HCT116 (cell line): ENCODE measurements at regions not wholly inside any gene's neighbourhood (a gene's known extent, or its start where the extent isn't known, plus 50 kb on each side); places are given as distances from the start of the nearest gene placed in this dataset.

Source experiments
- ATF3 ChIP-seq: IDR thresholded peaks from 2 replicates; pipeline ENCODE4 v1.6.1; 2012
- EGR1 ChIP-seq: IDR thresholded peaks from 2 replicates; pipeline ENCODE4 v1.6.1; 2012; ENCODE audit warnings: low read depth
- EZH2phosphoT487 ChIP-seq: fragments of 200-600 bp; IDR thresholded peaks from 2 replicates; pipeline ENCODE4 v1.6.1; 2018; ENCODE audit warnings: antibody characterized with exemption, borderline replicate concordance
- POLR2A ChIP-seq: IDR thresholded peaks from 2 replicates; pipeline ENCODE4 v1.7.0; 2011; ENCODE audit warnings: borderline replicate concordance; ENCODE audit not compliant: insufficient read depth, insufficient read length; ENCODE audit errors: extremely low read depth
- SP1 ChIP-seq: IDR thresholded peaks from 2 replicates; pipeline ENCODE4 v1.6.1; 2012; ENCODE audit warnings: low read depth
- TF ChIP-seq, protein P1 (sequence below), 3 experiments: fragments of 200-600 bp in 1 of 3; sonication (generic) in 1 of 3; IDR thresholded peaks in 2 of 3; conservative IDR thresholded peaks in 1 of 3; 2 replicates each; pipeline ENCODE4 v1.5.1; 2012 to 2017; ENCODE audit warnings: low read depth in 2 of 3, low read length in 2 of 3, antibody characterized with exemption in 1 of 3, borderline replicate concordance in 1 of 3, control low read depth in 1 of 3, mild to moderate bottlenecking in 1 of 3, mixed read lengths in 1 of 3, mixed run types in 1 of 3, moderate library complexity in 1 of 3; ENCODE audit not compliant: insufficient read depth in 1 of 3

- TF ChIP-seq, protein P1, sequence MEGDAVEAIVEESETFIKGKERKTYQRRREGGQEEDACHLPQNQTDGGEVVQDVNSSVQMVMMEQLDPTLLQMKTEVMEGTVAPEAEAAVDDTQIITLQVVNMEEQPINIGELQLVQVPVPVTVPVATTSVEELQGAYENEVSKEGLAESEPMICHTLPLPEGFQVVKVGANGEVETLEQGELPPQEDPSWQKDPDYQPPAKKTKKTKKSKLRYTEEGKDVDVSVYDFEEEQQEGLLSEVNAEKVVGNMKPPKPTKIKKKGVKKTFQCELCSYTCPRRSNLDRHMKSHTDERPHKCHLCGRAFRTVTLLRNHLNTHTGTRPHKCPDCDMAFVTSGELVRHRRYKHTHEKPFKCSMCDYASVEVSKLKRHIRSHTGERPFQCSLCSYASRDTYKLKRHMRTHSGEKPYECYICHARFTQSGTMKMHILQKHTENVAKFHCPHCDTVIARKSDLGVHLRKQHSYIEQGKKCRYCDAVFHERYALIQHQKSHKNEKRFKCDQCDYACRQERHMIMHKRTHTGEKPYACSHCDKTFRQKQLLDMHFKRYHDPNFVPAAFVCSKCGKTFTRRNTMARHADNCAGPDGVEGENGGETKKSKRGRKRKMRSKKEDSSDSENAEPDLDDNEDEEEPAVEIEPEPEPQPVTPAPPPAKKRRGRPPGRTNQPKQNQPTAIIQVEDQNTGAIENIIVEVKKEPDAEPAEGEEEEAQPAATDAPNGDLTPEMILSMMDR (IDR thresholded peaks at IDR 0.05 in 2 of 3, conservative IDR thresholded peaks at IDR 0.05 in 1 of 3; ENCODE audit: borderline replicate concordance in 1 of 3, insufficient read depth in 1 of 3, low read depth in 2 of 3, low read length in 2 of 3) = no peak
- TF ChIP-seq EZH2phosphoT487 (no peak), POLR2A (no peak), ATF3 (no peak), EGR1 (no peak), SP1 (no peak)
Observed at GRCh38 chrX:19176901-19177630, 54.8 kb upstream of the ADGRG2 start.
